SK-N-SH treated with all-trans-retinoic acid at 6 μM for 48 hours (cell line): ENCODE measurements at regions not wholly inside any gene's neighbourhood (a gene's known extent, or its start where the extent isn't known, plus 50 kb on each side); places are given as distances from the start of the nearest gene placed in this dataset.

Experiments
- ATAC-seq: fragments of 200-7000 bp; cut with Tn5 transposase; 3 replicates; pipeline ENCODE4 v1.9.1; 2020; ENCODE audit warnings: mild to moderate bottlenecking, moderate library complexity
- ARNTL ChIP-seq: fragments of 450-650 bp; formaldehyde crosslinking; IDR thresholded peaks from 2 replicates; pipeline ENCODE4 v1.5.0; 2020; ENCODE audit warnings: low read depth, mild to moderate bottlenecking, moderate library complexity, borderline replicate concordance
- CSDC2 ChIP-seq: fragments of 250-450 bp; sonication (Bioruptor Pico); IDR thresholded peaks from 2 replicates; pipeline ENCODE4 v1.5.0; 2020; ENCODE audit warnings: mild to moderate bottlenecking, moderate library complexity
- CSRNP3 ChIP-seq: fragments of 250-450 bp; sonication (Bioruptor Pico); IDR thresholded peaks from 2 replicates; pipeline ENCODE4 v1.5.1; 2021; ENCODE audit warnings: mild to moderate bottlenecking, moderate library complexity
- ESRRG ChIP-seq: fragments of 250-450 bp; sonication (Bioruptor Pico); IDR thresholded peaks from 2 replicates; pipeline ENCODE4 v1.6.1; 2021; ENCODE audit warnings: mild to moderate bottlenecking
- ISL1 ChIP-seq: fragments of 250-450 bp; sonication (Bioruptor Pico); IDR thresholded peaks from 2 replicates; pipeline ENCODE4 v2.1.2; 2022; ENCODE audit warnings: mild to moderate bottlenecking, moderate library complexity
- OSR1 ChIP-seq: fragments of 250-450 bp; sonication (Bioruptor Pico); IDR thresholded peaks from 2 replicates; pipeline ENCODE4 v1.8.0; 2022; ENCODE audit warnings: moderate library complexity, mild to moderate bottlenecking, inconsistent platforms
- PATZ1 ChIP-seq: fragments of 250-450 bp; sonication (Bioruptor Pico); IDR thresholded peaks from 2 replicates; pipeline ENCODE4 v1.8.0; 2020; ENCODE audit warnings: mild to moderate bottlenecking, moderate library complexity, borderline replicate concordance
- RARB ChIP-seq: fragments of 250-450 bp; sonication (Bioruptor Pico); IDR thresholded peaks from 2 replicates; pipeline ENCODE4 v1.8.0; 2021; ENCODE audit warnings: mild to moderate bottlenecking, moderate library complexity
- SNAI2 ChIP-seq: fragments of 250-450 bp; sonication (Bioruptor Pico); IDR thresholded peaks from 2 replicates; pipeline ENCODE4 v1.5.0; 2020; ENCODE audit warnings: mild to moderate bottlenecking, moderate library complexity
- TCF4 ChIP-seq: fragments of 250-450 bp; sonication (Bioruptor Pico); IDR thresholded peaks from 2 replicates; pipeline ENCODE4 v1.8.0; 2021; ENCODE audit warnings: mild to moderate bottlenecking, moderate library complexity, borderline replicate concordance
- TOX ChIP-seq: fragments of 250-450 bp; sonication (Bioruptor Pico); IDR thresholded peaks from 2 replicates; pipeline ENCODE4 v1.8.0; 2021; ENCODE audit warnings: mild to moderate bottlenecking, moderate library complexity, borderline replicate concordance
- ZFP3 ChIP-seq: fragments of 250-450 bp; sonication (Bioruptor Pico); IDR thresholded peaks from 2 replicates; pipeline ENCODE4 v1.5.0; 2020; ENCODE audit warnings: mild to moderate bottlenecking, moderate library complexity
- ZFP30 ChIP-seq: fragments of 450-650 bp; formaldehyde crosslinking; IDR thresholded peaks from 2 replicates; pipeline ENCODE4 v1.5.0; 2022; ENCODE audit warnings: mild to moderate bottlenecking, moderate library complexity
- ZNF565 ChIP-seq: fragments of 450-650 bp; formaldehyde crosslinking; conservative IDR thresholded peaks from 2 replicates; pipeline ENCODE4 v1.5.0; 2020; ENCODE audit warnings: low read depth, mild to moderate bottlenecking, moderate library complexity
- ZNF70 ChIP-seq: fragments of 450-650 bp; formaldehyde crosslinking; IDR thresholded peaks from 2 replicates; pipeline ENCODE4 v1.5.0; 2020; ENCODE audit warnings: mild to moderate bottlenecking, moderate library complexity
- TF ChIP-seq, protein P1 (sequence below): fragments of 250-450 bp; sonication (Bioruptor Pico); IDR thresholded peaks from 2 replicates; pipeline ENCODE4 v1.5.1; 2020; ENCODE audit warnings: low read depth, mild to moderate bottlenecking, moderate library complexity
- TF ChIP-seq, protein P2 (sequence below): fragments of 250-450 bp; sonication (Bioruptor Pico); IDR thresholded peaks from 2 replicates; pipeline ENCODE4 v1.5.0; 2020; ENCODE audit warnings: mild to moderate bottlenecking, moderate library complexity

DNA sequence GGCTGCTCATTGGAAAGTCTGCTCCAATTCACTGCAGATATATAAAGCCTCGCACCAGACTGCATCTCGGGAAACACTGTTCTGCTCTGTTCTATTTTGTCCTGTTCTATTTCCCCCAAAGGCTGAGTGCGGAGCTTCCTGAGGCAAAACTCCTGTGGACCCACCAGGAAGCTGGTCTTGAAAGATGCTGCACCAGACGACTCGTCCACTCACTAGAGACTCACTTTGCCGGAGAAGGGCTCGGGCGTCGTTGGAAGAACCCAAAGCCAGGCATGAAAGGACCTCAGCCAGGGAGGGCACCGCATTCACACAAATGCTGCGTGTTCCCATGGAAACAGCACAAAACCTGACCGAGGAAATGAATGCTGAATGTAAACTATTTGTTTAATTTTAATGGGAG is 331.2 kb upstream of the SFSWAP start:
- TF ChIP-seq ESRRG (CRISPR knock-in tag) (no peak), TCF4 (CRISPR knock-in tag) (no peak), ZNF565 (CRISPR knock-in tag) (no peak), CSRNP3 (no peak), ARNTL (CRISPR knock-in tag) (no peak), OSR1 (CRISPR knock-in tag) (no peak)
- TF ChIP-seq, protein P1, sequence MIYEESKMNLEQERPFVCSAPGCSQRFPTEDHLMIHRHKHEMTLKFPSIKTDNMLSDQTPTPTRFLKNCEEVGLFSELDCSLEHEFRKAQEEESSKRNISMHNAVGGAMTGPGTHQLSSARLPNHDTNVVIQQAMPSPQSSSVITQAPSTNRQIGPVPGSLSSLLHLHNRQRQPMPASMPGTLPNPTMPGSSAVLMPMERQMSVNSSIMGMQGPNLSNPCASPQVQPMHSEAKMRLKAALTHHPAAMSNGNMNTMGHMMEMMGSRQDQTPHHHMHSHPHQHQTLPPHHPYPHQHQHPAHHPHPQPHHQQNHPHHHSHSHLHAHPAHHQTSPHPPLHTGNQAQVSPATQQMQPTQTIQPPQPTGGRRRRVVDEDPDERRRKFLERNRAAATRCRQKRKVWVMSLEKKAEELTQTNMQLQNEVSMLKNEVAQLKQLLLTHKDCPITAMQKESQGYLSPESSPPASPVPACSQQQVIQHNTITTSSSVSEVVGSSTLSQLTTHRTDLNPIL: no peak
- TF ChIP-seq, protein P2, sequence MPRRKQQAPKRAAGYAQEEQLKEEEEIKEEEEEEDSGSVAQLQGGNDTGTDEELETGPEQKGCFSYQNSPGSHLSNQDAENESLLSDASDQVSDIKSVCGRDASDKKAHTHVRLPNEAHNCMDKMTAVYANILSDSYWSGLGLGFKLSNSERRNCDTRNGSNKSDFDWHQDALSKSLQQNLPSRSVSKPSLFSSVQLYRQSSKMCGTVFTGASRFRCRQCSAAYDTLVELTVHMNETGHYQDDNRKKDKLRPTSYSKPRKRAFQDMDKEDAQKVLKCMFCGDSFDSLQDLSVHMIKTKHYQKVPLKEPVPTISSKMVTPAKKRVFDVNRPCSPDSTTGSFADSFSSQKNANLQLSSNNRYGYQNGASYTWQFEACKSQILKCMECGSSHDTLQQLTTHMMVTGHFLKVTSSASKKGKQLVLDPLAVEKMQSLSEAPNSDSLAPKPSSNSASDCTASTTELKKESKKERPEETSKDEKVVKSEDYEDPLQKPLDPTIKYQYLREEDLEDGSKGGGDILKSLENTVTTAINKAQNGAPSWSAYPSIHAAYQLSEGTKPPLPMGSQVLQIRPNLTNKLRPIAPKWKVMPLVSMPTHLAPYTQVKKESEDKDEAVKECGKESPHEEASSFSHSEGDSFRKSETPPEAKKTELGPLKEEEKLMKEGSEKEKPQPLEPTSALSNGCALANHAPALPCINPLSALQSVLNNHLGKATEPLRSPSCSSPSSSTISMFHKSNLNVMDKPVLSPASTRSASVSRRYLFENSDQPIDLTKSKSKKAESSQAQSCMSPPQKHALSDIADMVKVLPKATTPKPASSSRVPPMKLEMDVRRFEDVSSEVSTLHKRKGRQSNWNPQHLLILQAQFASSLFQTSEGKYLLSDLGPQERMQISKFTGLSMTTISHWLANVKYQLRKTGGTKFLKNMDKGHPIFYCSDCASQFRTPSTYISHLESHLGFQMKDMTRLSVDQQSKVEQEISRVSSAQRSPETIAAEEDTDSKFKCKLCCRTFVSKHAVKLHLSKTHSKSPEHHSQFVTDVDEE (CRISPR knock-in tag): no peak
- ATAC-seq: no peak

DNA sequence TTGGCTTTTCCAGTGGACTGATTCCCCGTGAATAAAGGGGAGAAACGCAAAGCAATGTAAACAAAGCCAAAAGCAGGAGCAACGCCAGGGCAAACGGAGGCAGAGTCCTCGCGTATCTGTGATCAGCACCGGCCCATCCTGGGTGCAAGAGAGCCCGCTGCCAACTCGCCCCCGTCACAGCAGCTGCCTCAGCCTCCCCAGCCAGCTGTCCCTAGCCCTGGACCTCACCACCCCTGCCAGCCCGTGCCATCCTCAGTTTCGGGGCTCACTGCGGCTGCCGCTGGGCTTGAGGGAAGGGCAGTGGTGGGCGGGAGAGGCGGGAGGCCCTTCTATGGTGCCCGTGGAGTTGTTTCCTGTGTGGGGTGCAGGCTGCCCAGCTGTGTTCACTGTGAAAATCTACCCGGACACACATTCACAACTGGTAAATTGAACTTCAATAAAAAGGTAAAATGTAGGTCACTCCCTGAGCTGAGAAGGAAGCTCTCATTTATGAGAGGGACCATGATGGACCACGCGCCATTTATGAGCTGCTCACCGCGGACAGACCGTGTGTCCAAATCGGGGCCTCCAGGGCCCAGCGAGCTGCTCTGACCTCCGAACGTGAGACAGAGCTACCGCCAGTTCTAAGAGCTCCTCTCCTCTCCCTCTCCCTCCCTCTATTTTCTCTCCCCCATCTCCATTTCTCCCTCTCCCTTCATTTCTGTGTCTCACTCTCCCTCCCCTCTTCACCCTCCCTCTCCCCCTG is 330.5 kb upstream of the SFSWAP start:
- ATAC-seq: no peak
- TF ChIP-seq RARB: no peak
- no peak for TF ChIP-seq ARNTL (CRISPR knock-in tag)
- TF ChIP-seq ZFP30 (CRISPR knock-in tag): no peak
- TF ChIP-seq SNAI2 (CRISPR knock-in tag): no peak

DNA sequence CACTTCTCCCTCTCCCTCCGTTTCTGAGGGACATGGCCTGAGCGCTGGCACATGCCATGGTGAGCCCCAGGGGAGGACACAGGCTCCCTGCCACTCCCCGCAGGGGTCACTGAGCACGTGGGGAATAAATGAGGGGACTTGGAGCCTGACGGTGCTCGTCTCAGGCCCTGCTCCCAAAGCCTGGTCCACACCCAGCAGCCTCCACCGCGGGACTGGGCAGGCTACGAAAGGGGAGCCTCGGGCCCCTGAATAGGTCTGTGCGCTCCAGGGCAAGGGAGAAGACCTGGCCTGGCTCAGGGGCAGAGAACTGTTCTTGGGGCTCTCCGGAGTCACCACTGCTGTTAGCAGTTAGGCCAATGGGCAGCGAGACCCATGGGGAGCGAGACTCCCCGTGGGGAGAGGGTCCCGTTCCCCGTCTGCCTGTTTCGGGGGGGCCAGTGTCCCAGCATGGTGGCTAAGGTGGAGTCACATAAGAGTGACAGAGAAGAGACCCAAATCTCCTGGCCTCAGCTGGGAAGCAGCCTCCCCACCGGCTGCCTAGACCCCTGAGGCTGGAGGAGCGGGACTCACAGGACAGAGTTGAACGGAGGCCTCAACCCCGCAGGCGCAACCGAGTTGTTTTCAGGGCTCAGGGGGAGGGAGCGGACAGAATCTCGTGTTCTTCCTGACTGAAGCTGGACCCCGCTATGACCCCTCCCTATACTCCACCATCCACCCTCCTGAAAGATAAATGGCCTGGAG is 329.8 kb upstream of the SFSWAP start:
- no peak for TF ChIP-seq ZNF565 (CRISPR knock-in tag)
- TF ChIP-seq CSDC2: no peak
- TF ChIP-seq, protein P2 (CRISPR knock-in tag): no peak
- TF ChIP-seq PATZ1 (CRISPR knock-in tag): no peak
- TF ChIP-seq TOX (CRISPR knock-in tag): no peak
- TF ChIP-seq ESRRG (CRISPR knock-in tag): no peak
- TF ChIP-seq ARNTL (CRISPR knock-in tag): no peak
- TF ChIP-seq ZNF70: no peak
- TF ChIP-seq TCF4 (CRISPR knock-in tag): no peak
- TF ChIP-seq, protein P1: no peak
- TF ChIP-seq ZFP30 (CRISPR knock-in tag): no peak
- no peak for TF ChIP-seq SNAI2 (CRISPR knock-in tag)
- no peak for TF ChIP-seq ISL1
- TF ChIP-seq ZFP3 (CRISPR knock-in tag): no peak
- TF ChIP-seq, all 23 proteins: peak for 0
- no peak for ATAC-seq
